ENCODE measurements at regions not wholly inside any gene's neighbourhood (a gene's known extent, or its start where the extent isn't known, plus 50 kb on each side); places are given as distances from the start of the nearest gene placed in this dataset.

DNA sequence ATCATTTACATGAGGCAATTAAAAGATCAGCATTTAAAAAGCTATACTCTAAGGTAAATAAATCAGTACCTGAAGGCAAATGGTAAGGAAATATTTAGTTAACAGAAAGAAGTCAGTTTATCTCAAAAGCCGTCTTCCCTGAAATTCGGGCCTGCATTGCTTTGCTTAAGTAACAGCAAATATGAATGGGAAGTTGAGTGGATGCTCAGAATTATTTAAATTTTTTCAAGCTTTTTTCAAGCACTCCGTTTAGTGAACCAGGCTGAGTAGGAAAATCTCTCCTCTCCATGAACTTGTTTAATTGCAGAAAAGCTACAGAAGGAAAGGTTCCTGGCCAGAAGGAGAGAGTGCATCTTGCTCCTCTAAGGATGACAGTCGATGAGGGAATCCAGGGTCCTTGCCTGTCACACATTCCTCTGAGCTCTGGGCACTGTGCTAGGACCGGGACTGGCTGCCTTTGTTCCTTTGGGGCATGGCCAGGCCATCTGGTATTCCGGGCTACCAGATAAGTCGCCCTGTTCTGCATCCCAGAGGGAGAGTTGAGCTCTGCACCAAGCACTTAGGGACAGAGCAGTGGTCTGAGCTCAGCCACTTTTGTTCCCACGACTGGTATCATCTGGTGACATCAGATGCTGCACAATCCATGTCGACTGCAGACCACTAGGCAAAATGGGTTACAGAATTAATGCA lies 77.6 kb downstream of the RIN2 start (continued):
- no peak for TF ChIP-seq ZNF121 (CRISPR knock-in tag; IDR thresholded peaks at IDR 0.05)
- TF ChIP-seq ZMYM3 (CRISPR knock-in tag; IDR thresholded peaks at IDR 0.05), result no peak
- TF ChIP-seq EEA1 (CRISPR knock-in tag; IDR thresholded peaks at IDR 0.05; ENCODE audit: borderline replicate concordance), result no peak
- no peak for TF ChIP-seq CBX1 (IDR thresholded peaks at IDR 0.05; ENCODE audit: low read depth)
- TF ChIP-seq ZFP90 (CRISPR knock-in tag; IDR thresholded peaks at IDR 0.05; ENCODE audit: borderline replicate concordance), result no peak
- TF ChIP-seq ZNF24 (IDR thresholded peaks at IDR 0.05), result no peak
- TF ChIP-seq, protein P1, sequence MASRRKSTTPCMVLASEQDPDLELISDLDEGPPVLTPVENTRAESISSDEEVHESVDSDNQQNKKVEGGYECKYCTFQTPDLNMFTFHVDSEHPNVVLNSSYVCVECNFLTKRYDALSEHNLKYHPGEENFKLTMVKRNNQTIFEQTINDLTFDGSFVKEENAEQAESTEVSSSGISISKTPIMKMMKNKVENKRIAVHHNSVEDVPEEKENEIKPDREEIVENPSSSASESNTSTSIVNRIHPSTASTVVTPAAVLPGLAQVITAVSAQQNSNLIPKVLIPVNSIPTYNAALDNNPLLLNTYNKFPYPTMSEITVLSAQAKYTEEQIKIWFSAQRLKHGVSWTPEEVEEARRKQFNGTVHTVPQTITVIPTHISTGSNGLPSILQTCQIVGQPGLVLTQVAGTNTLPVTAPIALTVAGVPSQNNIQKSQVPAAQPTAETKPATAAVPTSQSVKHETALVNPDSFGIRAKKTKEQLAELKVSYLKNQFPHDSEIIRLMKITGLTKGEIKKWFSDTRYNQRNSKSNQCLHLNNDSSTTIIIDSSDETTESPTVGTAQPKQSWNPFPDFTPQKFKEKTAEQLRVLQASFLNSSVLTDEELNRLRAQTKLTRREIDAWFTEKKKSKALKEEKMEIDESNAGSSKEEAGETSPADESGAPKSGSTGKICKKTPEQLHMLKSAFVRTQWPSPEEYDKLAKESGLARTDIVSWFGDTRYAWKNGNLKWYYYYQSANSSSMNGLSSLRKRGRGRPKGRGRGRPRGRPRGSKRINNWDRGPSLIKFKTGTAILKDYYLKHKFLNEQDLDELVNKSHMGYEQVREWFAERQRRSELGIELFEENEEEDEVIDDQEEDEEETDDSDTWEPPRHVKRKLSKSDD (CRISPR knock-in tag; IDR thresholded peaks at IDR 0.05; ENCODE audit: low read depth), result no peak
- no peak for TF ChIP-seq ZNF747 (CRISPR knock-in tag; IDR thresholded peaks at IDR 0.05; ENCODE audit: borderline replicate concordance)
- TF ChIP-seq, protein P2, sequence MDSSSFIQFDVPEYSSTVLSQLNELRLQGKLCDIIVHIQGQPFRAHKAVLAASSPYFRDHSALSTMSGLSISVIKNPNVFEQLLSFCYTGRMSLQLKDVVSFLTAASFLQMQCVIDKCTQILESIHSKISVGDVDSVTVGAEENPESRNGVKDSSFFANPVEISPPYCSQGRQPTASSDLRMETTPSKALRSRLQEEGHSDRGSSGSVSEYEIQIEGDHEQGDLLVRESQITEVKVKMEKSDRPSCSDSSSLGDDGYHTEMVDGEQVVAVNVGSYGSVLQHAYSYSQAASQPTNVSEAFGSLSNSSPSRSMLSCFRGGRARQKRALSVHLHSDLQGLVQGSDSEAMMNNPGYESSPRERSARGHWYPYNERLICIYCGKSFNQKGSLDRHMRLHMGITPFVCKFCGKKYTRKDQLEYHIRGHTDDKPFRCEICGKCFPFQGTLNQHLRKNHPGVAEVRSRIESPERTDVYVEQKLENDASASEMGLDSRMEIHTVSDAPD (CRISPR knock-in tag; IDR thresholded peaks at IDR 0.05), result no peak

DNA sequence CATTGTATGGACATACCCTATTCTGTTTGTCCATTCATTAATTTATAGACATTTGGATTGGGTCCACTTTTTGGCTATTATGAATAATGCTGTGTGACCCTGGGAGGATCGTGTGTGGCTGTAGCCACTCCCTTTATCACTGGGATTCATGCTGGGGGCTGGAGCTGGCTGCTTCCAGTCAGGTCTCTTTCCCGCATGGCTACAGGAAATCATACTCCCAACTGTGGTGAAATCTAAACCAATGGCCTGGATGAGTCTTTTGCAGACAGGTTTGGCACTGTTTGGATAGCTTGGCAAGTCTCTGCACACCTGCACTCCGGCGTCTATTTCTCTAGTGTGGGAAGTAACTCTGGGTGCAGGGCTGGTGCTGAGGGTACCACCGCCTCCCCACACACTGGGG lies 80.4 kb downstream of the RIN2 start:
- H3K79me2 ChIP-seq (ENCODE audit: insufficient read depth, low read length), result no peaks in the 10 kb centered on the region
- BruUV-seq (replicated peaks), result no TSS peak
- no peaks in the 10 kb centered on the region; a peak in 1 of 5 replicates for H3K27me3 ChIP-seq (ENCODE audit: control insufficient read depth in 1 of 2, insufficient read depth in 2 of 2, low read length in 2 of 2)
- no peak for ATAC-seq
- H3K4me2 ChIP-seq (ENCODE audit: low read depth, low read length), result no peak overlapping the region
- WGBS (ENCODE audit: low lambda C conversion rate), result 38% methylated on average over 5 of the region's 5 CpGs
- no peaks in the 10 kb centered on the region for H3K9me3 ChIP-seq (ENCODE audit: low read length)
- H3K4me1 ChIP-seq (ENCODE audit: insufficient read depth, low read length), result no peaks in the 10 kb centered on the region
- no peak overlapping the region for H3K9ac ChIP-seq (ENCODE audit: insufficient read depth, low read depth, low read length)
- no peaks in the 10 kb centered on the region for H4K20me1 ChIP-seq (ENCODE audit: insufficient read depth, low read length)
- ChIA-PET POLR2A (no interaction called here), CTCF (ENCODE audit: low intra/inter-chr PET ratio, low total read pairs) (no interaction called here)
- no peak for DNase-seq (ENCODE audit: low spot score)
- intact Hi-C loops (cut with micrococcal nuclease; ENCODE audit: unreplicated experiment) (no loop called here), in situ Hi-C loops (cut with HindIII; ENCODE audit: extremely low pct_ligation_motif_present, low pct_unique_long_range_greater_than_20kb) (no loop called here)
- H3K27ac ChIP-seq (ENCODE audit: extremely low read length, insufficient read depth, low read length), result no peak overlapping the region
- H2AFZ ChIP-seq (ENCODE audit: low read length), result no peak overlapping the region
- no peak for FAIRE-seq
- no peak overlapping the region for H3K4me3 ChIP-seq (replicated peaks in 1 of 3; ENCODE audit: insufficient read depth in 1 of 3, low read depth in 2 of 3, low read length in 3 of 3)
- H3K36me3 ChIP-seq (replicated peaks in 1 of 2; ENCODE audit: control insufficient read depth in 1 of 2, insufficient read depth in 2 of 2, low read length in 2 of 2), result no peaks in the 10 kb centered on the region
- TF ChIP-seq MYC (CRISPR knock-in tag; IDR thresholded peaks at IDR 0.05; ENCODE audit: borderline replicate concordance), result no peak
- TF ChIP-seq, protein P3, sequence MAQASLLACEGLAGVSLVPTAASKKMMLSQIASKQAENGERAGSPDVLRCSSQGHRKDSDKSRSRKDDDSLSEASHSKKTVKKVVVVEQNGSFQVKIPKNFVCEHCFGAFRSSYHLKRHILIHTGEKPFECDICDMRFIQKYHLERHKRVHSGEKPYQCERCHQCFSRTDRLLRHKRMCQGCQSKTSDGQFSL (CRISPR knock-in tag; IDR thresholded peaks at IDR 0.05), result no peak
- TF ChIP-seq, protein P4, sequence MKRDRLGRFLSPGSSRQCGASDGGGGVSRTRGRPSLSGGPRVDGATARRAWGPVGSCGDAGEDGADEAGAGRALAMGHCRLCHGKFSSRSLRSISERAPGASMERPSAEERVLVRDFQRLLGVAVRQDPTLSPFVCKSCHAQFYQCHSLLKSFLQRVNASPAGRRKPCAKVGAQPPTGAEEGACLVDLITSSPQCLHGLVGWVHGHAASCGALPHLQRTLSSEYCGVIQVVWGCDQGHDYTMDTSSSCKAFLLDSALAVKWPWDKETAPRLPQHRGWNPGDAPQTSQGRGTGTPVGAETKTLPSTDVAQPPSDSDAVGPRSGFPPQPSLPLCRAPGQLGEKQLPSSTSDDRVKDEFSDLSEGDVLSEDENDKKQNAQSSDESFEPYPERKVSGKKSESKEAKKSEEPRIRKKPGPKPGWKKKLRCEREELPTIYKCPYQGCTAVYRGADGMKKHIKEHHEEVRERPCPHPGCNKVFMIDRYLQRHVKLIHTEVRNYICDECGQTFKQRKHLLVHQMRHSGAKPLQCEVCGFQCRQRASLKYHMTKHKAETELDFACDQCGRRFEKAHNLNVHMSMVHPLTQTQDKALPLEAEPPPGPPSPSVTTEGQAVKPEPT (CRISPR knock-in tag; IDR thresholded peaks at IDR 0.05; ENCODE audit: low read depth), result no peak
- no peak for TF ChIP-seq PHB2 (IDR thresholded peaks at IDR 0.05; ENCODE audit: partially characterized antibody)
- TF ChIP-seq TAF1 (CRISPR knock-in tag; IDR thresholded peaks at IDR 0.05), result no peak
- TF ChIP-seq HMGA1 (CRISPR knock-in tag; conservative IDR thresholded peaks at IDR 0.05), result no peak
- no peak for TF ChIP-seq ZNF44 (CRISPR knock-in tag; IDR thresholded peaks at IDR 0.05)
- TF ChIP-seq GATAD1 (CRISPR knock-in tag; IDR thresholded peaks at IDR 0.05), result no peak
- TF ChIP-seq GFI1 (CRISPR knock-in tag; IDR thresholded peaks at IDR 0.05; ENCODE audit: borderline replicate concordance), result no peak
- no peak for TF ChIP-seq ZNF225 (CRISPR knock-in tag; IDR thresholded peaks at IDR 0.05)

Data from HepG2 (cell line).